Stimulated activated CD8-positive, alpha-beta memory T cell treated with anti-CD3 and anti-CD28 coated beads, Interleukin-4, amount 100 ng/mL, for 48 hours (primary cell): ENCODE measurements at regions not wholly inside any gene's neighbourhood (a gene's known extent, or its start where the extent isn't known, plus 50 kb on each side); places are given as distances from the start of the nearest gene placed in this dataset.

Experiments
- DNase-seq: peaks from one replicate; pipeline ENCODE4 v3.0.0-alpha.2; 2020

DNA sequence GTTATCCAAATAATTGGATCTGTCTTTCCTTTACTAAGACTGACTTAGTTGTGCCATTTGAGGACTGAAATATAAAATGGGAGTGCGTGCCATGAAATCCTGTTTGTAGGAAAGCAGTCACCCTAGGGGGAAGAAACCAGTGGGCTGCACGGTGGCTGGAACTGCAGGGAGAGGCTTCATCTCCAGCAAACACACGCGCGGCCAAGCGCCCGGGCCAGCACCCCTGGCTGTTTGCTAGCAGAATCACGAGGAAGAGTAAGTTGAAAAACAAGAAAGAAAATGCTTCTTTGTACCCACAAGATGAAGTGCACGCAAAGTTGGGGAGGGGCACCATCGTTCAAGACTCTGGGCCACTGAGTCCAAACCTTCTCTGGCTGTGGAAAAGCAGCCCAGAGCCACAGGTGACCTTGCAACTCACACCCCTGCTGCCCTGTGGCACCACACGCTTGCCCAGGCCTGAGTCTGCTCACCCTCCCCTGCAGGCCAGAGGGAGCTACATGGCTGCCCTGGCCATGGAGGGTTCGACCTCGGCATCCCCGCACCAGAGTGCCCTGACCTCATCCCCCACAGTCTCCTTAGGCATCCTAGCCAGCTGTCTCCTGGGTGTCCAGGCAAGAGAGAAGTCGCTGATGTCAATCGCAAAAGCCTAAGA lies 55.2 kb downstream of the IRX2 start:
- no peak for DNase-seq

DNA sequence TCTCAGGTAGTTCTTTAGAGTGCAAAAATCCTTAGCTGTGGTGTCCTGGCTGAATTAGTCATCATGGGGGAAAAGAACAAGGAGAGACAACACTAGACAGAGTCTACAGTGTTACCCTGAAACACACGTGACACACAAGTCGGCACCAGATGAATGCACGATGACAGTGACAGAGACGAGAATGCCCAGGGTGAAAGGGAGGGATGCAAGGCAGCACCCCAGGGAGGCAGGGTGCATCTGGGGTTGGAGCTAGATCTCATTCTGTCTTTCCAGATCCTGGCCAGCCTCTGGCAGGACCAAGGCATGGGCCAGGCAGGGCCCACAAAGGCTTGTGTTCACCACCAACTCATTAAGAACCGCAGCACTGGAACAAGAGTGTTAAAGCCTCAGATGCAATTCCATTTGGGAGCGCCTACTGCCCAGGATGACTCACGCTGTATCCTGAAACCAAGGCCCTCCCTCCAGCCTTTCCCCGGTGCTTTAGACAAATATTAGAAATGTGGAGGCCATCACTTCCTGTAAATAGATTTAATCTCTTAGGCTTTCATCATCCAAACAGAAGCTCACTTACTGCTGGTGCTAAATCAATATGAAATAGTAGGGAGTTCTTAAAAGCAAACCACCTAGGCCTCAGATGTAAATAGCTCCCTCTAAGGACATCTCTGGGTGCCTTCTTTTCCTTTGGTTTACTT lies 56.1 kb downstream of the IRX2 start:
- no peak for DNase-seq

DNA sequence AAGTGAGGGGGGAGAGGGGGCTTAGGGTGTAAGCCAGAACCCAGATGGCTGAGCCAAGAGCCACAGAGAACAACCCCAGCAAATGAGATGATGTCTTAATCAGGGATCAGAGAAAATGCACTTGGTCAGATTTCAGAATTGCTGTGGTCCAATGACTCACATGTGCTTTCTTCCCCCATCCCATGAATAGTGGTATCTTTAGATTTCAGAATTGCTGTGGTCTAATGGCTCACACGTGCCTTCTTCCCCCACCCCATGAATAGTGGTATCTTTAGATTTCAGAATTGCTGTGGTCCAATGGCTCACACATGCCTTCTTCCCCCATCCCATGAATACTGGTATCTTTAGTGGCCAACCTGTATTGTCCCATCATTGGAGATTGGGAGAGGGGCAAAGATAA lies 59.9 kb downstream of the IRX2 start:
- DNase-seq, result no peak

DNA sequence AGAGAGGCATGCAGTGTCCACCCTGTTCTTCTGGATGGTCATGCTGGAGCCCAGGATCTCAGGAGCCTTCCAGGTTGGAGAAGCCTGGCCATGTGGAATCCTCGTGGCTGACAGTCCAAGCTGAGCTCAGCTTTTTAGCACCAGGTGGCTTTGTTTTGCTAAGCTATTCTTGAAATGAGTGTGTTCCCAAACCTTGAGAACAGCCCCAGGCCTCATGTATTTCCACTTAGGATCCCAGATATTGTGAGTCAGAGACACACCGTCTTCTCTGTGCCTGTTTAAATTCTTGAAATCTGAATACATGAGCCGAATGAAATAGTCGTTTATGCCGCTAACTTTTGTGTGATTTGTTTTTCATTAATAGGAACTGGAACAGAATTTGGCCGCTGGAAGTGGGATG lies 61.2 kb downstream of the IRX2 start:
- DNase-seq, result no peak

DNA sequence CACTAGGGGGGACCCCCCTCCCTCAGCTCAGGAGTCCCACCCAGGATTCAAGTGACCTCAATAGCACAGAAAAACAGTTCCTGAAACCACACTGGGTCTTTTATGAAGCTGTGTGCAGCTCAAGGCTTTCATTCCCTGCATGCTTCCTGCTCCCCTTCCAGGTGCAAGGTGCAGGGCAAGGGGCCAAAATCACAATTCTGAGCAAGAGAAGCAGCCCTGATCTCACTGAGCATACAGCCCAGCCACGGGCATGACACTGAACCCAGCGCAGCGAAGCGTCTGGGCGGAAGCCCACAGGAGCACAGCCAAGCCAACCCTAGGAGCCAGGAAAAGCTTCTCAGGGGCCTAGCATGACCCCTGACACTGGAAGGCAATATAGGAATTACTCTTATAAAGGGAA lies 62.9 kb downstream of the IRX2 start:
- no peak for DNase-seq

DNA sequence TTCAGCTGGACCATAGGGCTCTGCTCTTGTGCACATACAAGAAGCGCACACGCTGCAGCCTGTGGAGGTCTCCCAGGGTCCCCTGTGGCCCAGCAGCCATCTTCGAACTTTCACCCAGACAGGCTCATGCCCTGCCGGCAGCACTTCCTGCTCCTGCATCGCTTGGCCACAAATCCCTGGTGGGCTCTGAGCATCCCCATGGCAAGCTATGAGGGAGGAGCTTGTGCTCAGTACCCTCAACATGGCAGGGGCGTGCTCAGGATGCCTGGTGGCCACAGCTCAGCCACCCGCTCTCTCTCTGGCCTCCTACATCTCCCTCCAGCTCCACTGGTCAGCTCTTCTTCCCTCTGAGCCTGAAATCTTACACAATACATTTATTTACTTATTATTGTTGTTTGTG lies 63.7 kb downstream of the IRX2 start:
- no peak for DNase-seq

DNA sequence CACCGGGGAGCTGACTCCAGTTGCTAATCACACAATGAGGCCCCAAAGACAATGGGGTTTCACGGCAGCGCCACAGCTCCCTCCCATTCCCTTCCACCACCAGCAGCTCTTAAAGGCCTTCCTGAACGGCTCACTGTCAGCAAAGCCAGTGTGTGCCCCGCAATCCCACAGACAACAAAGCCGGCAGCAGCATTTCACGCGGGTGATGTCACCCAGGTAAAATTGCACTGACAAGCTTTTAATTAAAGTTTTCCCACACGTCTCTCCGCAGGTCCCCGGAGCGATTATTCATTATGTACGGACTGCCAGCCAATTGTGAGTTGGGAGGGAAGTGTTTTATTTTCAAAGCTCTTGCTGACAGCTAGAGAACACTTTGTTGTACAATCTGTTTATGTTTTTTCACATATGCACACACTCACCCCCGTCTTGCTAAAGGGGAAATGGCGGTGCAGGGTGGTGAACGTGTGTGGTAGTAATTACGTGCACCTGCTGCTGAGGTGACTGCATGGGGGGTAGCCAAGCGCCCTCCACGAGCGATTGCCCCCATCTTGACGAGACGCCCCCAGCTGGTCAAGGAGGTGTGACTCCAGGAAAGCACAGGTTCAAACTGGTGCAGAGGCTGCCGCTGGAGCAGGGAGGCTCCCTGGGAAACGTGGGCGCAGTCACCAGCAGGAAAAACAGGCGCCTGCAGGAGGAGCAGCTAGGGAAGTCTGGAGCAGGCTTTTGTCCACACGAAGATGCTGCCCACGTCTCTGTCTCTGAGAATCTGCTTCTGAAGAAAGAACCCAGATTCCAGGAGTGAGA lies 65.0 kb downstream of the IRX2 start:
- DNase-seq, result no peak

DNA sequence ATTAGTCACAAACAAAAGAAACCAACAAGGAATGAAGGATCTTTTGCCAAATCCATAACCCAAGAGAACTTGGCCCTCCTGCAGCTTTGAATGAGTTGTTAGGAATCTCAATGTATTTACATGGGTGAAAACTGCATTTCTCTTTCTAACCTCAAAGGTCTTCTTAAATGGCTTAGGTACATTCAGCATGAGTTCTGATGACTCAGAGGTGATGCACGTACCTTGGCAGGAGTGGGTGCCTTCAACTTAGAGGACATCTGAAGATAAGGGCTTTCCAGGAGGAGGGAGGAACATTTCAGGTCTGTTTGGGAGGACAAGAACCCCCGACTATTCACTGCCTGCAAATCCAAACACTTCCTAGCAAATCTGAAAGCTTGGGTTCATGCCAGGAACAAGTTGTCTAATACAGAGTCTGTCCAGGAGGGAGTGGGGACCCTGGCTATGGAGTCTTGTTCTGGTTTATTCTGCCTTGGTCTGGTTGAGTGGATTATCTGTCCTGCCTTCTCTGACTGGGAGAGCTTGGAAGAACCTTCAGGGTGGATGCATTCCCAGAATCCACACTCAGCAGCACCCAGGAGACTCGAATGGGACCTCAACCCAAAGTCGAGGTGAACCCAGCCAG lies 65.7 kb downstream of the IRX2 start:
- DNase-seq, result no peak

DNA sequence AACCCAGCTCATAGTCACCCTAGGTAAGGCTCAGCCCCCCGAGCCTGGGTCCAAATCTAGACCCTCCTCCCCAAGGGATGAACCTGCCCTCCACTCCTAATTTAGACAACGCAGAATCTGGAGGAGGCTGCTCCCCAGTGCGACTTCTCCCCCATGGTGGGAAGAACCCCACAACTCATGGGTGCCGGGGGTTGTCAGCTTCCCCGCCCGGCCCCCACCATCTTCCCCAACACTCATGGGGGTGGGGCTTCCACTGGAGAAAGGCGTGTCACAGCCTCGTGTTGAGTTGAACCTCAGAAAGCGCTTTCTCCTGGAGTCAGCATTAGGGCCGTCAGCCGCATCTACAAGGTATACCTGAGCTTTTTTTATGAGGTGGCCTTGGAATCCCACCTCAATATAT lies 66.9 kb downstream of the IRX2 start:
- no peak for DNase-seq

DNA sequence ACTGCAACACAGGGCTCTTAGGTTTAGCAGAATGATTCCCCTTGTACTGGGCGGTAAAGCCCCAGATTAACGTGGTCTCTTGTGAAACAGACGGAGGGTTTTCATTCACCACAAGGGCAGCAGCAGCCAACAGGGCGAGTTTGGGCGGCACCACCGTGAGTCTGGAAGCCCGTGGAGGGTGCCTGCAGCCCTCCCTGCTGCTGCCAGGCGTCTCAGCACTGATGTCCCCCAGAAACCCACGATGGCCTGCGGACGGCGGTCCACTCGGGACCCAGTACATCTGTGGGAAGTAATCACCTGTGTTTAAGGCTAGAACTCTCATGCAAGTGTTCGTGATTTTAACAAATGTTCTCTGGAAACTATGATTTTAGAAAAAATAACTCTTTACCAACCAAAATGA lies 67.8 kb downstream of the IRX2 start:
- DNase-seq, result no peak

DNA sequence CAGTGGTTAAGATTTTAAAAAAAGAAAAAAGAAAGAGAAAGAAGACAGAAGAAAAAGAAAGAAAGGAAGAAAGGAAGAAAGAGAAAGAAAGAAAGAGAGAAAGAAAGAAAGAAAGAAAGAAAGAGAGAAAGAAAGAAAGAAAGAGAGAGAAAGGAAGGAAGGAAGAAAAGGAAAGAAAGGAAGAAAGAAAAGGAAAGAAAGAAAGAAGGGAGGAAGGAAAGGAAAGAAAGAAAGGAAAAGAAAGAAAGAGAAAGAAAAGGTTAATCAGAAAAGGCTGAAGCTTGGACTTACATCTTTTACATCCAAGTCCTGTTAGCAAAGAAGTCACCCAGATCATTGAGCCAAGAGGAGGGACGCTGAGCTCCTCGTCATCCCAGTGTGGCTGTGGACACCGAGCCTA lies 70.0 kb downstream of the IRX2 start:
- no peak for DNase-seq

DNA sequence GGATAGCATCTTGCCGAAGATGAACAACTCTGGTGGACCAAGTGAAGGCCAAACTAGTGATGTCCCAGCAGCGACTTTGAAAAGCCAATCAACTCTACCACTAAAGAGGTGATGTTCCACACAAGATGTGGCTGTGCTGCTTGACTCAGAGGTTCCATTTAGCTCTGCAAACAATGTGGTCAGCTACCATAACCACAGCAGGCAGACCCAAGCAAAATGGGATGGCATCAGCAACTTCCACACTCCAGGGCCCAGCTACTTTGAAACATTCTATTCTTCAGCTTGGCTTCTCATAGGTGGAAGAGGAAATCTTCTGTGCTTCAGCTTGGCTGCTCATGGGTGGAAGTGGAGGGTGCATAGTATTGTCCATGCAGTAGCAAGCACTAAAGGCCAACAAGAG lies 70.5 kb downstream of the IRX2 start:
- no peak for DNase-seq

DNA sequence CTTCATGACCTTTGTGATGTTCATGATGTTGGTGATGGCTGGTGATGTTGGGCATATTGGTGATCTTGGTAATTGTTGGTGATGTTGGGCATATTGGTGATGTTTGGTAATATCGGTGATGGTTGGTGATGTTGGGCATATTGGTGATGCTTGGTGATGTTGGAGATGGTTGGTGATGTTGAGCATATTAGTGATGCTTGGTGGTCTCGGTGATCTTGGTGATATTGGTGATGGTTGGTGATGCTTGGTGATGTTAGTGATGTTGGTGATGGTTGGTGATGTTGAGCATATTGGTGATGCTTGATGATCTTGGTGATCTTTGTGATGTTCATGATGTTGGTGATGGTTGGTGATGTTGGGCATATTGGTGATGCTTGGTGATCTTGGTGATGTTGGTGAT lies 73.8 kb downstream of the IRX2 start:
- no peak for DNase-seq

DNA sequence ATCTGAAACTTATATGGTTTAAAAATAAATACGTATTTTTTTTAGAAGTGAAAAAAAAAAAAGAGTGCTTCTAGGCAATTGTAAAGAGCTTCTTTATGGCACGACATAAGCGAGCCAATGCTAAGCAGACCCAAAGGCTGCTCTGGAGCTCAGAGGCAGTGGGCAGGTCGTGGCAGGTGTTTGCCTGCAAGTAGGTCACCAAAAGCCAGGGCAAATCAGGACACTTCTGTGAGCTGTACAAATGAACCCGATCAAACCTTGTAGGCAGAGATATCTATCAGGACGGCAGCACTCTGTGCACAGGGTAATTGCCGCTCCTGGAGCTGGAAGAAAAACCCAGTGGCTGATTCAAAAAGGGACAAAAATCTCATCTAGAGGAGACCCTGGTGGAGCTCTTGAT lies 75.9 kb downstream of the IRX2 start:
- DNase-seq, result no peak

DNA sequence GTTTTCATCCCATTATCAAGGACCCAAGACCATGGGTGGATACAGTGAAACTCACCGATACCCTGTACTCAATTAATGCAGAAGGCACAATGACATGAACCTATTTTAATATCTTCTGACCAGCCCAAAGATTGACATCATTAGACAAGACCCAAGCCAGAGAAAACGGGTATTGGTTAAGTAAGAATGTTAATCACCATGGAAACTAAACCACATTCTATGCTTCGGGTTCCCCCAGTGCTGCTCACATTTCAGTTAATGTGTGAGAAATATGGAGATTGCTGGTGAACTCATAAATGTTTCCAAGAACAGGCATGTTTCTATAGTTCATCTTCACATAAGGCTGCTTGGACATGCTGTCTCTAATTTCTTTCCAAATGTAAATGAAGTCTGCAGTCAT lies 77.0 kb downstream of the IRX2 start:
- no peak for DNase-seq

DNA sequence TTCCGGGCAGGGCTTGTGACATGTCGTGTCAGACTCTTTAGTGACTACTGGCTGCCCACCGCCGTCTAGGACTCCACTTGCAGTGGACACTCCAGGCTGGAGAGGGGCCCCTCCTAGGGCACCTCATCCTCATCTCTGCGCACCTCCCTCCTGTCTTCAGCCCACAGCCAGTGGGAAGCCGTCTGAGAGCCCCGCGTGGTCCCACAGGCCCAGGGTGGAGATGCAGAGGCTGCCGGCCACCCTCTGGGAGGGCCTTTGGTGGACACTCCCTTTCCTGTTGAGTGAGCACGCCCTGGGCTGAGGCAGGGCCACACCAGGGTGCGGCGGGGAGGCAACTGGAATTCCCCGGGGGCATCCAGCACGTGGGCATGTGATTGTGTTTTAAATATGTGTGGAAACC lies 80.5 kb downstream of the IRX2 start:
- no peak for DNase-seq

DNA sequence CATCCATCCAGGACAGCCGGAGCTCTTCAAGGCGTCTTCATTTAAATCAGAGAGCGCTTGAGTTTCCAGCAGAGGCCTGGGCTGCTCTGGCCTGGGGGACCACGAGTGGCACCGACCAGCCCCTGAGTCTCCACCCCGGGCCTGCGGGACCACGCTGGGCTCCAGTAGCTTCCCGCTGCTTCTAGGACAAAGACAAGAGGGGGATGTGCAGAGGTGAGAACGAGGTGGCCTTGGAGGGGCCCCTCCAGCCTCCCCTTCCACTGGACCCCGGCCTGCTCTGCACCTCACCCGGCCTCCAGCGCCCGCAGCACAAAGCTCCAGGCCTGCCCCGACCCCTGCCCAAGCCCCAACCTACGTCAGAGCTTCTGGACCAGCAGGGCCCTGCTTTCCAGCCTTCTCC lies 81.6 kb downstream of the IRX2 start:
- DNase-seq, result no peak

DNA sequence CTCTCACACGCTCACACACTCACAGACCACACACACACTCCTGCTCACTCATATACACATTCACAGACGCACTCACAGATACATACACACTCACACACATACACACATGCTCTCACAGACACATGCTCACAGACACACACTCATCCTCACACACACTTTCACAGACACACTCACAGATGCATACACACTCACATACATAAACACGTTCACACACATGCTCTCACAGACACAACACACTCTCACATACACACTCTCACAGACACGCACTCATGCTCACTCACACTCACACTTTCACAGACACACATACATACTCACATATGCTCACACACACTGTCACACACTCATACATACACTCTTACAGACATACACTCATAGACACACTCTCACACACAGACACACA lies 82.2 kb downstream of the IRX2 start:
- DNase-seq, result no peak

DNA sequence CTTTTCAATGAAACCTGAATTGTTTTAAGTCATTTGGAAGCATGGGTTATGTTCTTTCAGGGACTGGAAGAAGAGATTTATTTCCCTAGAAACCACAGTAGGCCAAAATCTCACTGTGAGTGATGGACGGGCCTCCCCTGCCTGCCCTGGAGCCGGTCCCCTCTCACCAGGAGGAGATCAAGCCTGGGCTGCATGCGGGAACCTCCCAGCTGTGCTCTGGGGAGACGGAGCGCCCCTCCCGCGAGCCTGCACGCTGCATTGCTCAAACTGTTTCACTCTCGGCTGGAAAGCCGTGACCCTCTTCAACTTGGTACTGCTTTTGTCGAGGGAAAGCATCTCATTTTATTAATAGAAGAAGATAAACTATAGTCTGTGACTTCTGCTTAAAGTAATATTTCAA lies 85.4 kb downstream of the IRX2 start:
- no peak for DNase-seq

DNA sequence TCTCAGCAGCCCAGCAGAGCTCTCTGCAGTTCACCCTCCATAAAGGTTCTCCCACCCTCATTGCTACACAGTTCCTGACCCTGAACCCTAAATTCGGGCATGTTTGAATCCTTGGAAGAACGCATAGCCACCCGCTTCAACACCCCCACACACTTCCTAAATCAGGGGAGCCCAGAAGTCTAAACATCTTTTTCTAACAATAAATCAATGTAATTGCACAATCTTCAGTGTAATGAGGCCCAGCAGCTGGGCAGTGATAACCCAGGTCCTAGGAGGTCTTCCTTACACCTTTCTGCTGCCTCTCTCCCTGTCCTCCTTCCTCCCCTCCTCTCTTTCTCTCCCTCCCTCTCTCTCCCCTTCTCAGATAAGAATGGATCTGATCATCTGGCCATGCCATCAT lies 88.0 kb downstream of the IRX2 start:
- DNase-seq, result no peak

DNA sequence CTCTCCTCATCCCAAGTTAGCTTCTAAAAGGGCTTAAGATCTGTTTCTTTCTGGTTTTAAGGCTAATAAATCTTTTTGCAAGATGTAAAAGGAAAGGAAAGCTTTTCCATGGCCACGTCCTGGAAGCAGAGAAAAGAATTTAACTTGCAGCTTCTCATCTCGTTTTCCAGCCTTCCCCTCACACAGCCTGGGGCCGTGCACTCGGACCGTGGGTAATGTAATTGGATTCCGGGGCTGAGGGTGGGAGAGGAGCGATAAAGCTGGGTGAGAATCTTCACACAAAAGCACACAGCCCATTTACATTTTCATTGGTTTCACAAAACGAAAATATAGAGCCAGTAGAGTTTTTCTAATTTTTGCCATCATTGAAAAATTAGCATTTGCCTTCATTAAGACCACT lies 91.2 kb downstream of the IRX2 start:
- no peak for DNase-seq

DNA sequence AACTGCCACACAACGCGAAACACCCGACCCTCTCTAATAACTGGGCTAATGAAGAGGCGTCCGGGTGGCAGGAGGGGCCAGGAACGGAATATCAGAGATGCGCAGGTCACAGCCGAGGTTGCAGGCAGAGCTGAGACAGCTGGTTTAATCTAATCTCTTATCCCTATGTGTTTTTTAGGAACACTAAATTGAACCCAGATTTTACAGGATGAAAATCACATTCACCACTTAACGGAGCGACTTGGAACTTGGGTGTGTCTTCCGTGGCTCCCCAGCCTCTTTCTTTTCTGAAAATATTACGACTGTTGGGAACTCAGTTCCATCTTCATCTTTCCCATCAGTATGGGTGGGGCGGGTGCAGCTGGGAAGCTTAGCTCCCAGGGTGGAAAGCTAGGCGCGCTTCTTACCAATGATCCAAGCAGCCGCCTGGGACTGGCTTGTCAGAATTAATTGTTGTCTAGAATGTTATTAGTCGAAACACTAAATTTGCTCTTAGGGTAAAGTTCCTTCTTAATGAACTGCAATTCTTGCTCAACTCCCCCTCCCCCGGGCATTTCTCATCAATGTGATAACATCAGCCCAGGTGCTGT lies 92.5 kb downstream of the IRX2 start:
- DNase-seq, result no peak

DNA sequence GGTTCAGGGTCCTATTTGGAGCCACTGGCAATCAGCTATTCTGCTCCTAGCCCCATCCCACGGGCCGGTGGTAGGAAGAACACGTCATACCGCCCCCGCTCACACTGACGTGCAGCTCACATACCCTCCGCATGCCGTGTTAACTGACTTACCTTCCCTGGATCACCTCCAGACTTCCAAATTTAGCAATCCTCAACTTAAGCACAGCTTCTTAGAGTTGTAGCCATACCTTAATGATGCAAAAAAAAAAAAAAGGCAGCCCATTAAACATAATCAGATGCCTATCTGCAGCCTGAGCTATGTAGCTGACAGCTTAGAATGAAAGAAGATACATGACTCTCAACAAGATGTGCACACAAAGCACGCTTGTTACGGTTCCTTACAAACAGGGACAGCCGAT lies 93.0 kb downstream of the IRX2 start:
- no peak for DNase-seq

DNA sequence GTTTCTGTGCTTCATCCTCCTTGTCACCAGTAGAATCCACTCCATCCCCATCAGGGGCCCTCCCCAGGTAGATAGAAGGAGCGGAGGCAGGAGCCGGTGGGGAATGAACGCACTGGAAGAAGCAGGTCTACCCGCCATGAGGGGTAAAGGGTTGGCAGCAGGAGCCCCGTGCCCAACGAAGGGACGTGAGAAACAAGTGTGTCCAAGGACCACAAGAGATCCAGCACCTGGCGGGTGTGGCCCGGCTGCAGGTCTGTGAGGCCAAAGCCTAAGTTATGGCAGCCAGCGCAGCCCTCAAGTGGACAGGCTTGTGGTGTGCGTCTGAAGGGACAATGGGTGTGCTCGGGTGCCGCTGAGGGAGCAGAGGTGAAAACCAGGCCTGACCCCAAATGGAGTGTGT lies 94.3 kb downstream of the IRX2 start:
- DNase-seq, result no peak
